ENCODE measurements at regions not wholly inside any gene's neighbourhood (a gene's known extent, or its start where the extent isn't known, plus 50 kb on each side); places are given as distances from the start of the nearest gene placed in this dataset.

DNA sequence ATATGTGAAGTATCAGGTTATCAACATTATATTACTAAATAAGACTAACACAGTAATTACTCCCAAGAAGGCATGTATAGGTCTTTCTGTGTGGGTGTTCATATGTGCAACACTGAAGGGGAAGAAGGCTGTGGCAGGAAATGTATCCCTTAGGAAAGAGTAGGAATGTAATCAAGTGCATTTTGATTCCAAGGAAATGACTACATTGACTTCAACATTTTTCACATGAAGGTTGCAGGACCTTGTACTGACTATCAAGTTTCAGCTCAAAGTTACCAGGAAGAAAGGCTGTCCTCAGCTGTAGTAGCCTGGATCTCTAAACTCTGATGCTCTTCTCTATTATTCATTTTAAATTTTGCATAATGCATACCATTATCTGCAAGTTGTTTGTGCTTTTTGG, 680.8 kb downstream of the NYAP2 start:
- TF ChIP-seq, protein P1, sequence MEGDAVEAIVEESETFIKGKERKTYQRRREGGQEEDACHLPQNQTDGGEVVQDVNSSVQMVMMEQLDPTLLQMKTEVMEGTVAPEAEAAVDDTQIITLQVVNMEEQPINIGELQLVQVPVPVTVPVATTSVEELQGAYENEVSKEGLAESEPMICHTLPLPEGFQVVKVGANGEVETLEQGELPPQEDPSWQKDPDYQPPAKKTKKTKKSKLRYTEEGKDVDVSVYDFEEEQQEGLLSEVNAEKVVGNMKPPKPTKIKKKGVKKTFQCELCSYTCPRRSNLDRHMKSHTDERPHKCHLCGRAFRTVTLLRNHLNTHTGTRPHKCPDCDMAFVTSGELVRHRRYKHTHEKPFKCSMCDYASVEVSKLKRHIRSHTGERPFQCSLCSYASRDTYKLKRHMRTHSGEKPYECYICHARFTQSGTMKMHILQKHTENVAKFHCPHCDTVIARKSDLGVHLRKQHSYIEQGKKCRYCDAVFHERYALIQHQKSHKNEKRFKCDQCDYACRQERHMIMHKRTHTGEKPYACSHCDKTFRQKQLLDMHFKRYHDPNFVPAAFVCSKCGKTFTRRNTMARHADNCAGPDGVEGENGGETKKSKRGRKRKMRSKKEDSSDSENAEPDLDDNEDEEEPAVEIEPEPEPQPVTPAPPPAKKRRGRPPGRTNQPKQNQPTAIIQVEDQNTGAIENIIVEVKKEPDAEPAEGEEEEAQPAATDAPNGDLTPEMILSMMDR (IDR thresholded peaks at IDR 0.05): no peak
- TF ChIP-seq POLR2A (IDR thresholded peaks at IDR 0.05; ENCODE audit: low read depth) (no peak), EP300 (IDR thresholded peaks at IDR 0.05) (no peak), POLR2AphosphoS5 (IDR thresholded peaks at IDR 0.05) (no peak)

Measured in esophagus muscularis mucosa (tissue), 4 donors.